DND-41 (cell line): ENCODE measurements at regions not wholly inside any gene's neighbourhood (a gene's known extent, or its start where the extent isn't known, plus 50 kb on each side); places are given as distances from the start of the nearest gene placed in this dataset.

Experiments
- EZH2 ChIP-seq: IDR thresholded peaks from 3 replicates; pipeline ENCODE4 v1.6.1; 2012; ENCODE audit warnings: borderline replicate concordance, low read depth, mild to moderate bottlenecking, moderate library complexity, low read length, inconsistent platforms; ENCODE audit not compliant: severe bottlenecking
- TF ChIP-seq, protein P1 (sequence below): IDR thresholded peaks from 2 replicates; pipeline ENCODE4 v1.5.1; 2012; ENCODE audit warnings: borderline replicate concordance, low read length, moderate library complexity, mild to moderate bottlenecking; ENCODE audit not compliant: poor library complexity, severe bottlenecking; ENCODE audit errors: extremely low read depth

DNA sequence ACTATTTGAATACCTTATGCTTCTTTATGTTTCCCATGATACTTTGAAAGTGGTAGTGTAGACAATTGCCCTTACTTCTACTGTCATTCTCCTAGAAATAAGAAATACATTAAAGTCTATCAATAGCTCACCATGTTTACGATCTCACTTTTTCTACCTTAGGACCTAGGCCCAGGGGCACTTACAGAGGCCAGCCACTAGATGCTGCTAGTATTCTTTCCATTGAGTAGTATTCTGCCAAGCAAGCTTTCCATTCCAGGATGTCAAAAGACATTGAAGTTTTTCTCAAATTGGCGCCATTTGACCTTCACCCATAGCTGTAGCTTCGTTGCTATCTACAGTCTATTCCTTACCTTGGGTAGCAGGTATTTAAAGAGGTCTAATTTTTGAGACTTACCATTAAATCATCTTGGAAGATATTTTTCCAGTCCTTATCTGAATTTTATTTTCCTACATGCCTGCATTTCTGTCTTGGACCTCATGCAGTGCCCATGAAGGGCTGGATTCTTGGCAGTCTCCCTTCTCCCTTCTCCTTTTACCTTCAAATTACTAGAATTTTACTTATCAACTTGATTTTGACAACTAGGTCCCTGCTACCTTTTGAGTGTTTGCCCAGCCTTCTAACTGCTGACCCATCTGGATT, 246.0 kb upstream of the NUDT12 start:
- TF ChIP-seq, protein P1, sequence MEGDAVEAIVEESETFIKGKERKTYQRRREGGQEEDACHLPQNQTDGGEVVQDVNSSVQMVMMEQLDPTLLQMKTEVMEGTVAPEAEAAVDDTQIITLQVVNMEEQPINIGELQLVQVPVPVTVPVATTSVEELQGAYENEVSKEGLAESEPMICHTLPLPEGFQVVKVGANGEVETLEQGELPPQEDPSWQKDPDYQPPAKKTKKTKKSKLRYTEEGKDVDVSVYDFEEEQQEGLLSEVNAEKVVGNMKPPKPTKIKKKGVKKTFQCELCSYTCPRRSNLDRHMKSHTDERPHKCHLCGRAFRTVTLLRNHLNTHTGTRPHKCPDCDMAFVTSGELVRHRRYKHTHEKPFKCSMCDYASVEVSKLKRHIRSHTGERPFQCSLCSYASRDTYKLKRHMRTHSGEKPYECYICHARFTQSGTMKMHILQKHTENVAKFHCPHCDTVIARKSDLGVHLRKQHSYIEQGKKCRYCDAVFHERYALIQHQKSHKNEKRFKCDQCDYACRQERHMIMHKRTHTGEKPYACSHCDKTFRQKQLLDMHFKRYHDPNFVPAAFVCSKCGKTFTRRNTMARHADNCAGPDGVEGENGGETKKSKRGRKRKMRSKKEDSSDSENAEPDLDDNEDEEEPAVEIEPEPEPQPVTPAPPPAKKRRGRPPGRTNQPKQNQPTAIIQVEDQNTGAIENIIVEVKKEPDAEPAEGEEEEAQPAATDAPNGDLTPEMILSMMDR = peak; percentile 78
- TF ChIP-seq EZH2 = no peak
